ENCODE measurements at regions not wholly inside any gene's neighbourhood (a gene's known extent, or its start where the extent isn't known, plus 50 kb on each side); places are given as distances from the start of the nearest gene placed in this dataset.

DNA sequence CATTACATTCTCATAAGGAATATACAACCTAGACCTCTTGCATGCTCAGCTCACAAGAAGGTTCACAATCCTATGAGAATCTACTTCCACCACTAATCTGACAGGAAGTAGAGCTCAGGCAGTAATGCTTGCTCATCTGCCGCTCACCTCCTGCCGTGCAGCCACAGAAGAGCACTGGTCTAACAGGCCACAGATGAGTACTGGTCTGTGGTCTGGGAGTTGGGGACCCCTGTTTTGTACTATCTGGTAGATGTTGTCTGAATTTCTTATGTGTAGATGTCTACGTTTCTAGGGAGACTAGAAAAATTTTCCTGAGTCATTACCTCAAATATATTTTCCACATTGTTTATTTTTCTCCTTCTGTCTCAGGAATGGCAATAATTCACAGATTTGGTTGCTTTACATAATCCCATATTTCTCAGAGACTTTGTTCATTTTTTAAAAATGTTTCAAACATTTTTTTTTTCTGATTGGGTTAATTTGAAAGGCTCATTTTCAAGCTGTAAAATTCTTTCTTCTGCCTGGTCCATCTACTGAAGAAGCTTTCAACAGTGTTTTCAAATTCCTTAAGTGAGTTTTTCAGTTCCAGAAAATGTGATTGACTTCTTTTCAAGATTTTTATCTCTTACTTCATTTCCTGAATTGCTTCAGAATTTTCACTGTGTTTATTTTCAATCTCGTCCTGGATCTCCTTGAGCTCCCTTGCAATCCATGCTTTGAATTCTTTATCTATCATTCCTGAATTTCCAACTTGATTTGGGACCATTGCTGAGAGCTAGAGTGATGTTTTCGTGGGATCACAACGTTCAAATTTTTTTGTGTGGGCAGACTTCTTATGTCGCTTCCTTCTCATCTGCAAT, 1322.2 kb downstream of the PCDH9 start:
- DNase-seq (ENCODE audit: low read depth in 4 of 4, low spot score in 3 of 4): no peak

DNA sequence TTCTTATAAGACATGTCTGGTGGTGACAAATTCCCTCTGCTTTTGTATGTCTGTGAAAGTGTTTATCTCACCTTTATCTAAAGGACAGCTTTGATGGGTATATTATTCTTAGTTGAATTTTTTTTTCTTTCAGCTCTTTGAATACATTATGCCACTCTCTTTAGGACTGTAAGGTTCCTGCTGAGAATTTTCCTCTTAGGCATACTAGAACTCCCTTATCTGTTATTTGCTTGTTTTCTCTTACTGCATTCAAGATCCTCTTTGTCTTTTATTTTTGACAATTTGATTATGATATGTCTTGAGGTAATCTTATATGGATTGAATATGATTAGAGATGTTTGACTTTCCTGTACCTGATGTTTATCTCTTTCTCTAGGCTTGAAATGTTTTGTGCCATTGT, 1328.4 kb downstream of the PCDH9 start:
- no peak for DNase-seq (ENCODE audit: low read depth in 4 of 4, low spot score in 3 of 4)

DNA sequence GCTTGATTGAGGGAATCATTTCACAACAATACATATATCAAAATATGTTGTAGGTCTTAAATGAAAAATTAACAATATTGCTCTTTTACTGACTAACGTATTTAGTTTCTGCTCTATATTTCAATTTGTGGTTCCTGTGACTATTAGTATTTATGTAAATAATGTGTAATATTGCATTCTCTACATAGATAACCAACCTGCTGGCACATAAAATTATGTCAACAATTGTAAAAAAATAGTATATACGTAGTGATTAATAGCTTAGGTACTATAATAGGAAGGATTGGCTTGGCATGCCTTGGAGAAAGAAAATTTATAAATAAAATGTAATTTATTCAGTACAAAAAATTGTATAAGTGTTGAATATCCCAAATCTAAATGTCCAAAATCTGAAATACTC, 1336.1 kb downstream of the PCDH9 start:
- no peak for DNase-seq (ENCODE audit: low read depth in 4 of 4, low spot score in 3 of 4)

DNA sequence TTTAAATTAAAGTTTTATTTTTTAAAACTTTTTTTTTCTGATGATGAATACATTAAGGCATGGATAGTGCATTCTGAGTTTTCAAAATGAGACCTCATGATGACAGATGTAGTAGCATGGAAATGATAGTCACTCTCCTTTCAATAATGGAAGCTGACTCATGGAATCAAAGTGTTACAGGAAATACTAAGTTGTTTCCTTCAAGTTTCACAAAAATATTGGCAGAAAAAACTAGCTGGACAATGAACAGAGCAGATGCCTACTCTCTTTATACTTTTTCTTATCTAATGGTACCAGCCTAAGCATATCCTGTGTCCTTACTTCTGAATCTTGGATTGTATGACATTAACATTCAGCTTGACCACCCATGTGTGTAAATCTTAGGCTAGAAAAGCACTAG, 1337.3 kb downstream of the PCDH9 start:
- DNase-seq (ENCODE audit: low read depth in 4 of 4, low spot score in 3 of 4): no peak

DNA sequence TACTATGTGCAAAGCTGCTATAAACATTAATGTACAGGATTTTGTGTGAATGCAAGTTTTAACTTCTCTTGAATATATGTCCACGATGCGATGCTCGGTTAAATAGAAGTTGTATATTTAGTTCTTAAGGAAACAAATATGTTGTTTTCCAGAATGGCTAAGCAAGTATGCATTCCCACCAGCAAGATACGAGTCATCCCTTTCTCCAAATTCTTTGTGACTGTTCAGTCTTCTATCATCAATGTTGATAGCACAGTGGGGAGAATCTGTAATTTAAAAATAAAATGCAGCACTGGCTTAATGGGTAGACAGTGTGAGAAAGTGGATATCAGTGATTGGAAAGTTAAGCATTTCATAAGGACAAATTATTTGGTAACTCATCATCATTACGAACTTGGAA, 1340.8 kb downstream of the PCDH9 start:
- DNase-seq (ENCODE audit: low read depth in 4 of 4, low spot score in 3 of 4): no peak

DNA sequence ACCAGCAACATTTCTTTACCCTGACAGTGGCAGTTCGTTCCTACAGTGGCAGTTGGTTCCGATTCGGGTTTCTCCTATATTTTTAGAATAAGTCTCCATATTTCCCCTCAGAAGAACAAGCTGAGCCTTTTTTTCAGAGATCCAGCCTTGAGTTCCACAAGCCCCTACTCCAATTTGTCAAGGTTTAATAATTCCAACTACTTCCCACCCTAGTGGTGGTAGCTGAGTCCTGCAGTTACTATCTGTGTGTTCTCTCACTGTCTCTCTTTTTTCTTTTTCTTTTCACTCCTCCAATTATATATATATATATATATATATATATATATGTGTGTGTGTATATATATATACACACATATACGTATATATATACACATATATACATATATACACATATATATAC, 1347.3 kb downstream of the PCDH9 start:
- no peak for DNase-seq (ENCODE audit: low read depth in 4 of 4, low spot score in 3 of 4)

DNA sequence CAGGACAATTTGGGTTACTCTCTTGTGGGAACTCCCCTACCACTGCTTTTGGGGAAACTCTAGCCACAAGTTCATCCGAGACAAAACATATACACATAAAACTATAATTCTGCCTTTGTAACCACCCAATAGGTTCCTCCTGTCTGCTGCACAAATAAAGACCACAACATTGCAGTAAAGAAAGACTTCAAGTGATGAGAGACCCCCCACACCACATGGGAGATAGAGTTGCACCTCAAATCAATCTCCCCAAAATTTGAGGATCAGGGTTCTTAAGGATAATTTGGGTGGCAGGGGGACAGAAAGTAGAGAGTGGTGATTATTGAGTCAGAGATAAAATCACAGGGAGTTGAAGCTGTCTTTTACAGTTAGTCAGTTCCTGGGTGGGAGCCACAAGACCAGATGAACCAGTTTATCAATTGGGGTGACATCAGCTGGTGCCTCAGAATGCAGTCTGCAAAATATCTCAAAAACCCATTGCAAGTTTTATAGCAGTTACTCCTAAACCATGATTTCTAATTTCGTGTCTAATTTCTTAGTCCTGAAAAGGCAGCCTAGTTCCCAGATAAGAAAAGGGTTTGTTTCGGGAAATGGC, 1348.5 kb downstream of the PCDH9 start:
- DNase-seq (ENCODE audit: low read depth in 4 of 4, low spot score in 3 of 4): no peak

DNA sequence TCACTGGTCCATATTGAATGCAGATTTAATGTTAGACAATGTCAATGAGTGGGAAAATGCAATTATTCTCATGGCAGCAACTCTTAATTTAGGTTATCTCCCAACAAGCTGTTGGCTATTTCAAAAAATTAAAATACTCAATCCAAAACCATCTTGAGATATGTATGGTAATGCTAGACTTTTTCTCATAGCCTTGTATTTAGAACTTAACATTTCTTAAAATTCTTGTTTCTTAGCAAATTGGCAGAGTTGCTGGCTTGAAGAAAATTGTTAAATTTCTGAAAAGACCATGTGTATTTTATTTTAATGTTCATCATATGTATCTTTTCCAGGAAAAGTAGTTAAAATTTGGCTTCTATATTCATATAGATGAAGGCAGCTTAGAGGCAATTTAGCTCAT, 1355.1 kb downstream of the PCDH9 start:
- DNase-seq (ENCODE audit: low read depth in 4 of 4, low spot score in 3 of 4): no peak

DNA sequence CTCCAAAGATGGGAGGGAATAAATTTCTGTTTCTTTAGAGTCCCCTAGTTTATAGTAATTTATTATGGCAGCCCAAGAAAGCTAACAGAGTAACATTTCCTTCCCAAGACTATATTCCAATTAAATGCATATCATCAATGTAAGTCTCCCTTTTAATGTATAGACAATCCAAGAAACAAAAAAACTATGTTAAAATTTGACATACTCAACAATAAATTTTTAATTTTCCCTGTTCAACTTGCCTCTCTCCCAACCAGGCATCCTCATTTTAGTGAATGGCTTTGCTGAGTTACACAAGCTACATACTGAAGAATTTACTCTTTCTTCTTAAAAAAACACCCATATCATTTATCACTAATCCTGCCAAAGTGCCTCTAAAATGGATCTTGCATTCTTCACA, 1357.7 kb downstream of the PCDH9 start:
- no peak for DNase-seq (ENCODE audit: low read depth in 4 of 4, low spot score in 3 of 4)

DNA sequence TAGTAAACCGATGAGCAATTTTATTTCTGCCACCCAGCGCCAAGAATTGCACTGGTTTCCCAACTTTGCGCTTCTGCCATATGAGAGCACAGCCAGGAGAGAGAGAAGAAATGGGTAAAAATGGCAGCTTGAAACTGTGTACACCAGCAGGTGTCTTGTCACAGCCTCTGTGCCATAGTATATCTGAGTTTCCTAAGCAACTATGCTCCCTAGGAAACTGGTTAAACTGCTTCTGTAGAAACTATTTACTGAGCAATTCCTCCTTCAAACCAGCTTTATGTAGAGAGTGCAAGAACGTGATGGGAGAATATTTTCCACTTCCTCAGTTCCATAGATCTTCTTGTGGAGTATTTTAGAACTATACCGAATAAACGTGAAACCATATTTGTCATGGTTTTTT, 1361.3 kb downstream of the PCDH9 start:
- no peak for DNase-seq (ENCODE audit: low read depth in 4 of 4, low spot score in 3 of 4)

DNA sequence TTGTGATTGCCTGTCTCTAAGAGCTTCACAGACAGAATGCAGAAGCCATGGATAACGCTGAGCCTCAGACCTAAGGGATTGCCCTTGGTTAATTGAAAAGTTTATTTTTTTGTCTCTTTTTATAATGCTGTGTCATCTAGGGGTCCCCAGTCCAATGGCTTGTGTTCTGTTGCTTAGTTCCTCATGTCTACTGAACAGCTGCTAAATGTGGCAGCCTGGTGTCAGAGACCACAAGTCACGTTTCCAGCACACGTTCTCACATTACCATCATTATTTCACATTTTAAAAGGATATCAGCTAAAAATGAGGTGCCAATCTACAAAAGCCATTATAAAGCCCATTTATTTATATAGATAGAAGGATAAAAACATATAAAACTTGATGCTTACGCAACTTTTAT, 1362.0 kb downstream of the PCDH9 start:
- DNase-seq (ENCODE audit: low read depth in 4 of 4, low spot score in 3 of 4): no peak

DNA sequence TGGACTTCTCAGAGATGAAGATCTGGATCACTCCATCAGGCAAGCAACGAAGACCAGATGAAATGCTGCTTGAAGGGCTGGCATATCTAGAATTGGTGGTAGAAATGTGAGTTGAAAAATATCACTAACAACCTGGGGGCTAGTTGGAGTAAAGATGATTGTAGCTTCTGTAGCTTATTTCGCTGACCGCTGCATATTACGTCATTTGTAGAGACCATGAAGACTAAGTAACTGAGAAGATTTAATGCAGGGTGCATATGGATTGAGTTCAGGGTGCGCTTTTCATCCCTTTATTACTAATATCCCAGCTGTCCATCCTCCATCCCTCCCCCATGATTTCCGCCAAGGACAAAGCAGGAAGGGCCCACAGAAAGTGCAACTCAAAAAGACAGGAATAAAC, 1364.0 kb downstream of the PCDH9 start:
- no peak for DNase-seq (ENCODE audit: low read depth in 4 of 4, low spot score in 3 of 4)

DNA sequence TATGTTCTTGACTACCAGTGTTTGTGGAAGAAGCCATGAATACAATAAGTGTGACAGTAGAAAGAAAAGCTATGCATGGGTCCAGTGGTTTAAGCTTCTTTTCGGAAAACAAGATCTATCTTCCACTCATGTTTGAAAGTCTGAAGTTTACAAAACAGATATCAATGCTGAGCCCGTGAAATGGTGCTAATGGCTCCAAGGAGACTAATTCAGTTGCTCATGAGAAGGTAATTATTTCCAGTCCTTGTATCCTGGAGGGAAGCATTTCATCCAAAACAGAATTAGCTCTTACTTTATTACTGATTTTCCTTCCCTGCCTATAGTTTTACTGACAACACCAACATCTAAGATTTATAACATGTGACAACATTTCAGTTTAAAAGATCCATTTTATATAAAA, 1364.9 kb downstream of the PCDH9 start:
- no peak for DNase-seq (ENCODE audit: low read depth in 4 of 4, low spot score in 3 of 4)

DNA sequence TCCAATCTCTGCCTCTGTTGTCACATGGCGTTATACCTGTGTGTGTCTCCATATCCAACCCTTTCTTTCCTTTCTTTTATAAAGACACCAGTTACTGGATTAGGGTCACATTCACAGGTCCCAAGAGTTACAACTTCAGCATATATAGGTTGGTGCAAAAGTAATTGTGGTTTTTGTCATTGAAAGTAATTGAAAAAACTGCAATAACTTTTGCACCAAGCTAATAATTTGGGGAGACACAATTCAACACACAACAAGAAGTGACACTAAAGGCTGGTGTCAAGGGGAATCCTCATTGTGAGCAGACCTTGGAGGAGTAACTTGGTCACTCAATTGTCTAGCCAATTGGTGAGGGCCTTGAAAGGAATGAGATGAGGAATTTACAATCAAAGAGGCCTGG, 1366.1 kb downstream of the PCDH9 start:
- no peak for DNase-seq (ENCODE audit: low read depth in 4 of 4, low spot score in 3 of 4)

DNA sequence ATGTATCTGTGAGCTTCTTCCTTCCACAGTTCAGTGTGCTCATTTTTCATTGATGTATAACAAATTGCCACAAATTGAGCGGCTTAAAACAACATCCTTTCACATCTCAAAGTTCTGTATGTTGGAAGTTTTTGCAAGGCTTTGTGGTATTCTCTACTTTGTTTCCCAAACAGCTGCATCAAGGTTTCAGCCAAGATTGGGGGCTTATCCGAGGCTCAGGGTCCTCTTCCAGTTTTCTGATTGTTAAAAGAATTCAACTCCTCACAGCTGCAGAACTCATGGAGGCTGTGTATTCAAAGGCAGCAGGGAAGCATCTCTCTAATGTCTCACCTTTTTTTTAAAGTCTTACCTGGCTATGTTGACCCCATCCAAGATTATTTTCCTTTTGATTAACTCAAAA, 1369.8 kb downstream of the PCDH9 start:
- no peak for DNase-seq (ENCODE audit: low read depth in 4 of 4, low spot score in 3 of 4)

DNA sequence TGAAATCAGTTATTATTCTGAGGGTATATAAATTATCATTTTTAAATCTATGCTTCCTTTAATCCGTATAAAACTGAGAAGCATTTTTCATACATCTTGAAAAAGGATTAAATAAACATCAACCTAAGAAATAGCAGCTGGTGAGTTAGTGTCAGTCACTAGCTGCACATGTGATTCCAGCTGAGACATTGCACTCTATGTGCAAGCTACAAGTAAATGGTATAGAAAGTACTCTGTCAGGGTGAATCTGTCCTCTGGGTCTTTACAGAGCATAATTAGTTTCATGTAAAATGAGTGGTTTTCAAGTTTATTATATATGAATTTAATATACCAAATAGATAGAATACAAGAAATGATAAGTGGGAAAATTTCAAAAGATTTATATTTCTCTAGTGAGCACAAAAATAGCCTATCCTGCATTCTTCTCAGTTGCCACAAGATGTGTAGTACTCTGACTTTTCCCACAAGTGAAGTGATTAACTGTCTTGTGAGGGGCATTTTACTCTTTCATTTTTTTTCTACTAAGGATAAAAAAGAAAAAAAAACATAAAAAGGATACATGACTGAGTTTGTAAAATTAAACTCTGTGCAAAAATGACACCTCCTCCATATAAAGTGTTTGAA, 1372.1 kb downstream of the PCDH9 start:
- DNase-seq (ENCODE audit: low read depth in 4 of 4, low spot score in 3 of 4): no peak

DNA sequence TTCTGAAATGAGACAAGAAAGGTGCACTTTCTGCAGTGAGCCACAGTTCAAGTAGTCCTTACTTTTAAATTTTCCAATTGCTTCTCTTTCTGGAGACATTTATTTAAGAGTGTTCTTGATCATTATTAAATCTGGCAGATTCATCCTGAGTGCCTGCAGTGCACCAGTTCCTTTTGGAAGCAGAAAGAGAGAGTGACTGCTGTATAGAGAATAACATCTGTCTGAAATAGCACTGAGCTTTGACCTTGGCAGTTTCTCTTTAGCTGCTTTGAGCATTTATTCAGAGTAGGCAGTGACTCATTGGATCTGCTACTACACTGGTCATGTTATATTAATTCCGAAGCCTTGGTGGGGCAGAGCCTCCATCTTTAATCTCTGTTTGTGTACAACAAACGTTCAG, 1373.7 kb downstream of the PCDH9 start:
- no peak for DNase-seq (ENCODE audit: low read depth in 4 of 4, low spot score in 3 of 4)

DNA sequence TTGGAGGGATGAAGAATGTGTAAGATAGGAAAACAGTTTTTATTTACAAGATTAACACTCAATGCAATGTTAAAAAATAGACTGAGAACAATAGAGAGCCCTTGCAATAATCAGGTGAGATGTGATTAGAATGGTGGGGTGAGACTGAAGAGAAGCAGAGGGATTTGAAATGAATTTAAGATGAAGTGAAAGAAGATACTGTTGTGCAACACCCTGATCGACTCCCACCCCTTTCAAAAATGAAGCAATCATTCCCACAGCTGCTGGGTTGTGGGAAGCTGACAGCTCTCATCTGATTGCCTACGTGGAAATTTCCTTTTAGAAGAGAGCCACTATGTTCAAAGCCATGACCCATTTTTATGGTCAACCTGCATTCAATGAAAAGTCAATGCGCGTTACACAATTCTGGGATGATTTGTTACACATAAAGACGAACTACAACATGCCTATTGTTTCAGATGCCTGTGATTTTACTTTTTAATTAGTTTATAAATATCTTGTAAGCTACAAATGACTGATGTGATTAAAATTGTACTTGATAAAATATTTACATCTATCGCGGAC, 1374.8 kb downstream of the PCDH9 start:
- DNase-seq (ENCODE audit: low read depth in 4 of 4, low spot score in 3 of 4): no peak

DNA sequence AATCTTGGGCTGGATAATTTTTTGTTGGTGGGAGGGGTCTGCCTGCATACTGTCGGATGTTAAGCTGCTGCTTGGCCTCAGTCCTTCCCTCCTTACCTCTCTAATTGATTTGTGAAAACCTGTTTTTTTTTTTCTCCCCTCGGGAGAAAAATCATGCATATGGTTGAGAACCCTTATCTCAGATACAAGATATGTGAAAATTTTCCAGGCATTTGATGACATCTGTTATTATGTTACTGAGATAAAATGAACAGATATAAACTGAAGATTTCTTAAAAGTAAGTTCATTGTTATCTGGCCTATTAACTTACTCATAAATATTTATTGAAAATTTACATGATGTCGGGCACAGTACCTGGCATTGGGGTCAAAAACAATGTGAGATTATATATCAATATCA, 1375.7 kb downstream of the PCDH9 start:
- DNase-seq (ENCODE audit: low read depth in 4 of 4, low spot score in 3 of 4): no peak

DNA sequence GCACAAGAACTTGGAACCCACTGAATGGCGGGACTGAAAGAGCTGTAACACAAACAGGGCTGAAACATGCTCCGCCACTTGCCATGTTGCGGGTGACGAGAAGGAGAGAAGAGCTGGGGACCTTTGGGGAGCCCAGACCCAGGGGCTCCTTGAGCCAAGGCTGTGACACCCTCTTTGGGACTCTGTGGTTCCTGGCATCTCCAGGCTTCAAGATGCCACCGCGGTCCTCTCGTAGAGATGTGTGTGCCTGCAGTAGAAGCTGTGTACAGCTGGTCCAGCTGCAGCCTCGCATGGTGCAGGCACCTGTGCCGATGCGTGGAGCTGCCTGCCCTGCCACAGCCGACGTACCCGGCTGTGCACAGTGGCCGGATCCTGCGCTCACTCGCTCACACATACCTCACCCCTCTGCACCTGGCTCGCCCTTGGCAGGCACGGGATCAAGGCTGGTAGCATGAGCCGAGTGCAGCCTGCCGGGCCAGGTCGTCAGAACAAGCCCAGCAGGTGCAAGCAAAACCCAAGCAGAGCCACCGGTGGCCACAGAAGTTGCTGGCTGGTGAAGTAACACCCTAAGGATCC, 1385.8 kb downstream of the PCDH9 start:
- DNase-seq (ENCODE audit: low read depth in 4 of 4, low spot score in 3 of 4): no peak

DNA sequence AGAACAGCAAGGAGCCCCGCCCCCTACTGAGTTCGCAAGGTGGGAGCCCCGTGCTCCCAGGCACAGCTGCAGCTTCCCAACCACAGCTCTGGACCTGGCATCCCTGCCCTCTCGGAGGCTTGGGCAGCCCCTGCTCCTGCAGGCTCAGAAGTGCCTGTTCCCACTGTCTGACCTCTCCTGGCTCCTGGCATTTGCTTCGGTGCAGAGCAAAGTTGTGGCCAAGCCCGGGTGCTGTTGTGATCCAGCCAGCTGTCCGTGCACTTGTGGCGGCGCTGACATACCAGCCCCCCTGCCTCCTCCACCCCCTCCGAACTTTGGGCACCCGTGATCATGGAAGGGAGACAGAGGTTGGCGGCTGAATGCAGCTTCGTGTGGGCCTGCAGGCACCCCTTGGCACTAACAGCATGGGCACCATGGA, 1386.8 kb downstream of the PCDH9 start:
- DNase-seq (ENCODE audit: low read depth in 4 of 4, low spot score in 3 of 4): no peak

Data from right renal pelvis (tissue), 4 donors.